ENCODE measurements at regions not wholly inside any gene's neighbourhood (a gene's known extent, or its start where the extent isn't known, plus 50 kb on each side); places are given as distances from the start of the nearest gene placed in this dataset.
"Not testable (repeated sequence)": the region's sequence is repeated elsewhere in the genome, so short reads cannot be mapped to it uniquely, and the experiment has no call there.

- DNase-seq (ENCODE audit: low spot score in 2 of 2): no peak
- intact Hi-C loops (cut with DNase I; ENCODE audit: low total_unique reads): no loop called here
- 38 to 47% methylated on average over 1 of the region's 1 CpG for WGBS, 2 donors
- H3K4me3 ChIP-seq (ENCODE audit: low read depth, poor library complexity, severe bottlenecking): no peak overlapping the region
- TF ChIP-seq POLR2A (IDR thresholded peaks at IDR 0.05) (no peak), CTCF (IDR thresholded peaks at IDR 0.05) (no peak)
Observed at GRCh38 chr13:68584776-68585175, 1354.6 kb upstream of the PCDH9 start.

GRCh38 chr13:68574053-68574452 lies 1343.9 kb upstream of the PCDH9 start:
- intact Hi-C loops (cut with DNase I; ENCODE audit: low total_unique reads): no loop called here
- WGBS, 2 donors: 84 to 87% methylated on average over 1 of the region's 1 CpG
- H3K4me3 ChIP-seq (ENCODE audit: low read depth, poor library complexity, severe bottlenecking): no peak overlapping the region
- no peak for DNase-seq (ENCODE audit: low spot score in 2 of 2)
- TF ChIP-seq CTCF (IDR thresholded peaks at IDR 0.05): no peak
- TF ChIP-seq POLR2A (IDR thresholded peaks at IDR 0.05): no peak

- intact Hi-C loops (cut with DNase I; ENCODE audit: low total_unique reads): no loop called here
- WGBS, 2 donors: 82 to 88% methylated on average over 5 of the region's 5 CpGs
Observed at GRCh38 chr13:68551701-68552522, 1321.8 kb upstream of the PCDH9 start.

GRCh38 chr13:68550330-68550729 lies 1320.2 kb upstream of the PCDH9 start:
- no peak for DNase-seq (ENCODE audit: low spot score in 2 of 2)
- intact Hi-C loops (cut with DNase I; ENCODE audit: low total_unique reads): no loop called here
- 69% methylated on average over 1 of the region's 1 CpG for WGBS, 2 donors
- H3K4me3 ChIP-seq (ENCODE audit: low read depth, poor library complexity, severe bottlenecking): no peak overlapping the region
- no peak for TF ChIP-seq CTCF (IDR thresholded peaks at IDR 0.05)
- TF ChIP-seq POLR2A (IDR thresholded peaks at IDR 0.05): no peak

More at GRCh38 chr13:68551701-68552522, 1321.8 kb upstream of the PCDH9 start:
- H3K4me3 ChIP-seq (ENCODE audit: low read depth, poor library complexity, severe bottlenecking): no peak overlapping the region
- no peak for DNase-seq (ENCODE audit: low spot score in 2 of 2)
- TF ChIP-seq POLR2A (IDR thresholded peaks at IDR 0.05) (no peak), CTCF (IDR thresholded peaks at IDR 0.05) (no peak)

GRCh38 chr13:68540244-68540643 lies 1310.1 kb upstream of the PCDH9 start:
- WGBS, 2 donors: 72% methylated on average over 2 of the region's 2 CpGs
- intact Hi-C loops (cut with DNase I; ENCODE audit: low total_unique reads): no loop called here
- no peak for DNase-seq (ENCODE audit: low spot score in 2 of 2)
- no peak overlapping the region for H3K4me3 ChIP-seq (ENCODE audit: low read depth, poor library complexity, severe bottlenecking)
- TF ChIP-seq POLR2A (IDR thresholded peaks at IDR 0.05) (no peak), CTCF (IDR thresholded peaks at IDR 0.05) (no peak)

GRCh38 chr13:68535329-68535728 lies 1305.2 kb upstream of the PCDH9 start:
- TF ChIP-seq POLR2A (IDR thresholded peaks at IDR 0.05) (no peak), CTCF (IDR thresholded peaks at IDR 0.05) (no peak)
- intact Hi-C loops (cut with DNase I; ENCODE audit: low total_unique reads): no loop called here
- DNase-seq (ENCODE audit: low spot score in 2 of 2): no peak
- H3K4me3 ChIP-seq (ENCODE audit: low read depth, poor library complexity, severe bottlenecking): no peak overlapping the region
- 93 to 95% methylated on average over 1 of the region's 1 CpG for WGBS, 2 donors

GRCh38 chr13:68527167-68527566 lies 1297.0 kb upstream of the PCDH9 start:
- H3K4me3 ChIP-seq (ENCODE audit: low read depth, poor library complexity, severe bottlenecking); DNase-seq (ENCODE audit: low spot score in 2 of 2); intact Hi-C loops (cut with DNase I; ENCODE audit: low total_unique reads): not testable (repeated sequence)
- 63 to 75% methylated on average over 1 of the region's 1 CpG for WGBS, 2 donors

Data from lower leg skin (tissue), 4 donors.